Stimulated activated memory B cell treated with anti-CD40 and anti-IgM and Interleukin-4, amounts not matched to agents 10 μg/mL and 1 μg/mL and 100 μg/mL, for 72 hours (primary cell): ENCODE measurements at regions not wholly inside any gene's neighbourhood (a gene's known extent, or its start where the extent isn't known, plus 50 kb on each side); places are given as distances from the start of the nearest gene placed in this dataset.
"Not testable (repeated sequence)": the region's sequence is repeated elsewhere in the genome, so short reads cannot be mapped to it uniquely, and the experiment has no call there.

ENCODE experiments used
- ATAC-seq: fragments of 150-1000 bp; cut with Tn5 transposase; 2 replicates; pipeline ENCODE4 v1.10.0; 2021
- H3K27ac Mint-ChIP-seq: one replicate; pipeline ENCODE4 v1.8.0; 2022; ENCODE audit warnings: mild to moderate bottlenecking, mixed read lengths
- H3K27me3 Mint-ChIP-seq: one replicate; pipeline ENCODE4 v1.8.0; 2022; ENCODE audit warnings: mixed read lengths
- H3K36me3 Mint-ChIP-seq: one replicate; pipeline ENCODE4 v1.8.0; 2022; ENCODE audit warnings: mixed read lengths
- H3K4me1 Mint-ChIP-seq: one replicate; pipeline ENCODE4 v1.8.0; 2022; ENCODE audit warnings: mixed read lengths
- H3K4me3 Mint-ChIP-seq: one replicate; pipeline ENCODE4 v1.8.0; 2022; ENCODE audit warnings: mild to moderate bottlenecking, moderate library complexity, mixed read lengths
- H3K9me3 Mint-ChIP-seq: one replicate; pipeline ENCODE4 v1.8.0; 2022; ENCODE audit warnings: mixed read lengths

DNA sequence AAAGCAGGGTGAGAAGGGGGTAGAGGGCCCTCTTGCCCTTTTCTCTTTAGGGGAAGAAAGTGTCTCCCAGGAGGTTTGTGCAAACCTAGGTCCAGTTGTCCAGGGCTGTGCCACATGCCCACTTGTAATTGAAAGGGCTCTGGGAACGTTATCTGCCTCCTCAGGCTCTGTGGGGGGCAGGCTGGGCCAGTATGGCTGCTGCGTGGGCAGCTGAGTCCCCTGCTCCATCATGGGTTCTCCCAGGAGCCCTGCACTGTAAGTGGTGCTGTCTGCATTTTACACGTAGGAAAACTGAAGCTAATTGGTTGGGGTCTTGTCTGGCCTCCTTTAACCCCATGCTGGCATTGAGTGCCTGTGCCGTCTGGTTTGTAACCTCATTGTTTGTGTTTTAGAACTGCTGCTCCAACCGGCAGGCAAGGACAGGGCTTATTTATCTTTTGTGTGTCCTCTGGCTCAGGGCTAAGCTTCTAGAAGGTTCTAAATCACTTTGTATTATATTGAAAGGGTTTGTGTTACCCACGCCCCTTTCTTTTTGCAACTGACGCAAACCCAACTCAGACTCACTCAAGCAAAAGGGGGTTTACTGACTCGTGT, 117.7 kb upstream of the CIBAR2 start:
- no peaks in the 10 kb centered on the region for H3K36me3 Mint-ChIP-seq
- ATAC-seq = no peak
- peaks cover 9% of the 10 kb centered on the region for H3K9me3 Mint-ChIP-seq
- no peak overlapping the region for H3K27ac Mint-ChIP-seq
- H3K4me1 Mint-ChIP-seq = peaks cover 23% of the 10 kb centered on the region
- H3K27me3 Mint-ChIP-seq = peaks cover 54% of the 10 kb centered on the region
- no peak overlapping the region for H3K4me3 Mint-ChIP-seq

DNA sequence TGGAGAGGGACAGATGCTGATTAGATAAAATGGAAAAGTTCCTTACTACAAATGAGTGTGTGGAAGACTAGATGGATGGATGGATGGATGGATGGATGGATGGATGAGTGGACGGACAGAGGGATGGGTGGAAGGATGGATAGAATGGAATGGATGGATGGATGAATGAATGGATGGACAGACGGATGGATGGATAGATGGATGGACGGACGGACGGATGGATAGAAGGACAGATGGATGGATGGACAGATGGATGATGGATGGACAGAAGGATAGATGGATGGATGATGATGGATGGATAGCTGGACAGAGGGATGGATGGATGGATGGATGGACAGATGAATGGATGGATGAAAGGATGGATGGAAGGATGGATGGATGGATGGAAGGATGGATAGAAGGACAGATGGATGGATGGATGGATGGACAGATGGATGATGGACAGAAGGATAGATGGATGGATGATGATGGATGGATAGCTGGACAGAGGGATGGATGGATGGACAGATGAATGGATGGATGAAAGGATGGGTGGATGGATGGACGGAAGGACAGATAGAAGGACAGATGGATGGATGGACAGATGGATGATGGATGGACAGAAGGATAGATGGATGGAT, 118.6 kb upstream of the CIBAR2 start:
- ATAC-seq, H3K4me3 Mint-ChIP-seq, H3K9me3 Mint-ChIP-seq, H3K27ac Mint-ChIP-seq, H3K36me3 Mint-ChIP-seq: not testable (repeated sequence)
- Mint-ChIP-seq H3K4me1 (peaks cover 29% of the 10 kb centered on the region), H3K27me3 (peaks cover 56% of the 10 kb centered on the region)

DNA sequence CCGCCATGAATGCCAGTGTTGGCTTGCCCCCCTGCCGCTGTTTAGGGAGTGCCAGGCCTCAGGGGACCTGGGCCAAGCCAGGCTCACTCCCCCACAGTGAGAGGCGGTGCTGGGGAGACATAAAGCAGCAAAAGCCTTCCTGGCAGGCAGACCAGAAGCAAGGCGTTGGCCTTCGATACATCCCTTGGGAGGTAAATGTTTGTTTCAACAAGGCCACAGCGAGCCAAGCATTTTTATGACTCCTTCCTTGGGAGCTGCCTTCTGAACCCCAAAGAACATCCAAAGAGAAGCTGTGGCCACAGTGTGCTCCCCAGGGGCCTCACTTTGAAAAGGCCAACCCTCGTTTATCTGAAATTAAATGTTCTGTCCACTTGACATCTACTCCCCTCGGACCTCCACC, 119.7 kb upstream of the CIBAR2 start:
- no peak overlapping the region for H3K27ac Mint-ChIP-seq
- peaks cover 9% of the 10 kb centered on the region for H3K9me3 Mint-ChIP-seq
- no peak for ATAC-seq
- H3K4me1 Mint-ChIP-seq = peaks cover 27% of the 10 kb centered on the region
- no peak overlapping the region for H3K4me3 Mint-ChIP-seq
- no peaks in the 10 kb centered on the region for H3K36me3 Mint-ChIP-seq
- H3K27me3 Mint-ChIP-seq = peaks cover 67% of the 10 kb centered on the region

DNA sequence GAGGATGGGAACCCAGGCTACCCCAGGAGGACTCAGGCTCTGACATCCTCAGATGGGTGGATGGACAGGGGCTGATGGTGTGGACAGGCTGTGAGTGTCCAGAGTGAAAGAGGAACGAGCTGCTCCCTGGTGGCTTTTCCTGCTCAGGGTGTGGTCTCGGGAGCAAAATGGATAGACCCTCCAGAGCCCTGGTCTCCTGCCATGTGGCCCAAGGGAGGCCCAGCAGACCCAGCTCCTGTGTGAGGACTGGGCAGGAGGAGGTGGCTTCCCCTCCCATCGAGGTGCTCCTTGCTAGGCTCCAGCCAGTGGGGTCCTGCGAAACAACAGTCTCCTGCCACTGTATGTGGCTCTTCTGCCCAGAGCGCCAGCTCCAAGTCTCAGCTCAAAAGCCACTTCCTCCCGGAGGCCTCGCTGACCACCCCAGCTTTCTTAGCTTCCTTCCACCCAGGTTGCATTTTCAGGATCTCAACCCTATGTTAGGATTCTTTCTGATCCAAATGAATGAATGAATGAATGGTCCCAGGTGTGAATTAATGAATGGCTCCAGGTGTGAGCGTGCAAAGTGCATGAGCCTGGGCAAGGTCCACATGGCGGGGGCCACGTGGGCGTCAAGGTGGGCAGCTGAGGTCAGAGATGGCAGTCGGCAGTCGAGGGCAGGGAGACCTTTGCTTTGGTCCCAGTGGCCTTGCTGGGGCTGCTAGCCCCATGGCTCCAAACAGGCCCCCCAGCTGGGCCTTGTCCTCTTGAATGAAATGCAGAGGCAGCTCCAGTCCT, 120.3 kb upstream of the CIBAR2 start:
- H3K27ac Mint-ChIP-seq = no peak overlapping the region
- H3K4me1 Mint-ChIP-seq = peaks cover 21% of the 10 kb centered on the region
- H3K4me3 Mint-ChIP-seq = no peak overlapping the region

DNA sequence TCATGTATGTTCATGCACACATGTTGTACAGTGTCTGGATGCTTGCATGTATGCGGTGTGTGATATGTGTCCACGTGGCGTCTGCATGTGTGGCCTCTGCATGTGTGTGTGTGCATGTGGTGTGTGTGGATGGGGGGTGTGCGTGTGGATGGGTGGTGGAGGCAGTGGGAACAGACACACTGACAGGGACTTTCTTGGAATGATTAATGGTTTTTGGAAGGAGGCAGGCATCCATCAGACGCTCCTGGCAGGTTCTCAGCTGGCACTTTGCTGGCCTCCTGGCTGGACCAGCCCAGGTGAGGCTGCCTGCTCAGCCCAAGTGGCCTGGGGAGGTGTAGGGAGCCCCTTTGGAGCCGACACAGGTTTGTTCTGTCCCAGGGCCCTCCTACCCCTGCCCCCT, 121.2 kb upstream of the CIBAR2 start:
- H3K36me3 Mint-ChIP-seq = no peaks in the 10 kb centered on the region
- peaks cover 12% of the 10 kb centered on the region for H3K4me1 Mint-ChIP-seq
- no peak overlapping the region for H3K27ac Mint-ChIP-seq
- peaks cover 72% of the 10 kb centered on the region for H3K27me3 Mint-ChIP-seq
- no peak overlapping the region for H3K4me3 Mint-ChIP-seq
- H3K9me3 Mint-ChIP-seq = peaks cover 9% of the 10 kb centered on the region
- no peak for ATAC-seq

More for the DNA sequence above, 120.3 kb upstream of the CIBAR2 start:
- H3K9me3 Mint-ChIP-seq = peaks cover 9% of the 10 kb centered on the region
- peaks cover 70% of the 10 kb centered on the region for H3K27me3 Mint-ChIP-seq
- H3K36me3 Mint-ChIP-seq = no peaks in the 10 kb centered on the region
- ATAC-seq = no peak

DNA sequence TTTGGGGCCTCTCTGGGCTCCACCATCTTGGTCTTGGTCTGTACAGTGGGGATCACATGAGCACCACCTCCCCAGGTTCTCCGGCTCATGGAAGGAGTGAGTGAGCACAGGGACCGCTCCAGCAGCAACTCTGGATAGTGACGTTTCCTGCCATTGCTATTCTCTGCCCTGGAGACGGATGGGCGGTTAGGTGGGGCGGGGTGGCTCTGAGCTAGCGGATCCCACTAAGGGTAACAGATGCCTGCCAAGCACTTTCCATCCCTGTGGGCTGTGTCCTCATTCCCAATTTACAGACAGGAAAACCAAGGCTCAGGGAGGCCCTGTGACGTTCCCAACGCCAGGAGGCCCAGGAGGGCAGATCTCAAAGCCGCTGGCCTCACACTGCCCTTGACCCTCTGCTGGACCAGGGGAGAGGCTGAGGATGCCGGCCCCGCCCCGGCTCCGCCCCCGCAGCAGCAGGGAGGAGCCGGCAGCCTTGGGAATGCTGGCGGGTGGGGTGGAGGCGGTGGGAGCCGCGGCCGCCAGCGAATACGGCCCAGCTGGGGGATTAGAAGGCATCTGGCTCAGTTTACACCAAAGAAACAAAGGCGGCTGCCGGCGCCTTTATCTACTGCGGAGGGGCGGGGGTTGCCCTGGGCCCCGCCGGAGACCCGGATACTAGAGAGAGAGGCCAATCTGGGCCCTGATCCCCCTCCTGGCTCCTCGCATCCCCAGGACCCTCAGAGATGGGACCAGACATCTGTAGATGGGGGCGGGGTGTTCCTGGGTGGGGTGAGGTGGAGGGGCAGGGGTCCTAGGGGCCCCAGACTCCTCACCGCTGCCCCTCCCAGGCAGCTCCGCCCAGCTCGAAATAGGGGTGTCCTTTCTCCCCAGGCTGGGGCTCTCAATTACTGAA, 122.3 kb upstream of the CIBAR2 start:
- peaks cover 83% of the 10 kb centered on the region for H3K27me3 Mint-ChIP-seq
- peaks cover 9% of the 10 kb centered on the region for H3K9me3 Mint-ChIP-seq
- H3K36me3 Mint-ChIP-seq = no peaks in the 10 kb centered on the region
- H3K4me3 Mint-ChIP-seq = no peak overlapping the region
- H3K4me1 Mint-ChIP-seq = peaks cover 12% of the 10 kb centered on the region
- no peak for ATAC-seq
- no peak overlapping the region for H3K27ac Mint-ChIP-seq

DNA sequence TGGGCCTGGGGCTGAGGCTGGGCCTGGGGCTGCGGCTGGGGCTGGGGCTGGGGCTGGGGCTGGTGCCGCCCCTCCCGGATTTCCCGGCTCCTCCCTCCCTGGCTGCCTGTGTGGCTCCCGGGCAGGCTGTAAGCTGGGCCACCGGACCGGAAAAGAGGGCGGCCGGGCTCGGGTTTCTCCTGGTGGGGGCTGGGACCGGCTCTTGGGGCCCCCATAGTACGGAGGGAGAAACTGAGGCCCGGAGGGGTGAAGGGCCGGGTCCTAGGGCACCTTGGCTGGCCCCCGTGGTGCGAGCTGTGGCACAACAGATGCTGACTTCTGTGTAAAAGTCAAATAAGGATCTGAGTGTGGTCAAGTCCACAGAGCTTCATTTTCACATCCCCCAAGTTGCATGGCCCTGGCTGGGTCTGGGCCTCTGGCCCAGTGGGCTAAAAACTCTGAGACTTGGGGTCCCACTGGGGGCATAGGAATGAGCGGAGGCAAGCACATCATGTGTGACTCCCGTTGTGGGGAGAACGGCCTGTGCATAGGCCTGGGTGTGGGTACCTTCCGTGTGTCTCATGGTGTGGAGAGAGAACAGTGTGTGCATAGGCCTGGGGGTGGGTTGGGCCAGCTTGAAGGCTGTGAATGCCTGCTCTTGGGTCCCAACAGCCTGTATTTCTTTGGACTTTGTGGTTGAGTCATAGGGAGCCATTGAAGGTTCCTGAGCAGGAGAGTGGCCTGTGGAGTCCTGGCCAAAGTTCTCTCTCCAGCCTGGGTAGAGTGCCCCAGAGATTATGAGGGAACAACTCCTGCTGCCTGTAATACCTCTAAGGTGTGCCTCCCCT, 123.9 kb upstream of the CIBAR2 start:
- no peak overlapping the region for H3K4me3 Mint-ChIP-seq
- ATAC-seq = peak; percentile 51

DNA sequence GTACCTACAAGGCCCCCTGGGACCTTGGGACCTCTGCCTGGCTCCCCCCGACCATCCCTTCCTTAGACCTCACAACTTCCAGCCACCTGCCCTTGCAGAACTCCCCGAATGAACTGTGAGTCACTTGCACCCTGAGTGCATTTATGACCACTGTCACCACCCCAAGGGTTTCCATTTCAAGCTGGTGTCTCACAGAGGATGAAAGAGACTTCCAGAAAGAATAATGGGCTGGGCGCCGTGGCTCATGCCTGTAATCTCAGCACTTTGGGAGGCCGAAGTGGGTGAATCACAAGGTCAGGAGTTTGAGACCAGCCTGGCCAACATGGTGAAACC, 124.5 kb upstream of the CIBAR2 start:
- Mint-ChIP-seq H3K9me3 (no peaks in the 10 kb centered on the region), H3K4me1 (peaks cover 12% of the 10 kb centered on the region), H3K36me3 (no peaks in the 10 kb centered on the region), H3K27ac (no peak overlapping the region), H3K27me3 (peaks cover 84% of the 10 kb centered on the region), H3K4me3 (no peak overlapping the region)
- ATAC-seq = no peak

More for the DNA sequence above, 123.9 kb upstream of the CIBAR2 start:
- peaks cover 2% of the 10 kb centered on the region for H3K9me3 Mint-ChIP-seq
- H3K4me1 Mint-ChIP-seq = peaks cover 12% of the 10 kb centered on the region
- H3K36me3 Mint-ChIP-seq = no peaks in the 10 kb centered on the region
- no peak overlapping the region for H3K27ac Mint-ChIP-seq
- H3K27me3 Mint-ChIP-seq = peaks cover 87% of the 10 kb centered on the region

DNA sequence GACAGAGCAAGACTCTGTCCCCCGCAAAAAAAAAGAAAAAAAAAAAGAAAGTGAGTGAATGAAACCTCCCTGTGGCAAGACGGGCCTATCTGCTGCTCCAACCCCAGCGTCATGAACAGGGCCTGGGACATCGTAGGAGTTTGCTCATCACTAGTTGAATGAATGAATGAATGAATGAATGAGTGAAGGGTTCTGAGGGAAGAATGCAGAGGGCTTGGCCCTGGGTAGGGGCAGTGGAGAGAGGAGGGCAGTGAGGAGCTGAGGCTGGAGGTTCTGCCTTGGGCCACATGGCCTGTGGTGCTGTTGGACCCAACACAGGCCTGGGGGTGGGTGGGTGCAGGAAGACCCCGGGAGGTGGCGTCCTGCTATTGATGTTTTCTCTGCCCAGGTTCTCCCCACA, 125.5 kb upstream of the CIBAR2 start:
- no peak overlapping the region for H3K4me3 Mint-ChIP-seq
- peaks cover 12% of the 10 kb centered on the region for H3K4me1 Mint-ChIP-seq
- no peaks in the 10 kb centered on the region for H3K9me3 Mint-ChIP-seq
- H3K27ac Mint-ChIP-seq = no peak overlapping the region
- peaks cover 87% of the 10 kb centered on the region for H3K27me3 Mint-ChIP-seq
- no peaks in the 10 kb centered on the region for H3K36me3 Mint-ChIP-seq
- ATAC-seq = no peak

DNA sequence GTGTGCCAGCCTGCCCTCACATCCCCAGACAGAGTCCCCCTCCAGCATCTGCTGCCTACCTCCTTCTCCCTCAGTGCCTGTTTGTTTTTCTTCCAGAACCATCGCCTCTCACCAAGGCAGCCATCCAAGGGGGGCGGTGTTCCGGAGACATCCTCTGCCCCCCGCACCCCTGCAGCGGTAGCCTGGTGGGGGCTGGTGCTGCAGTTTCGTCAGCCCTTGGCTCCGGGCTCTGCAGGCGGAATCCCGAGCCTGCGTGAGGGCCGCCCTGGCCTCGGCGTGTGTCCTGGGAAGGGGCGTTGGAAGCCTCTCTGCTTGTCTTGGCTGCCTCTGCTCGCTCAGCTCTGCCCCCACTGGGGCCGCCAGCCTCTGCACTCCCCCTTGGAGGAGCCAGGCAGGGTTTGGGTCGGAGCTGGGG, 126.0 kb upstream of the CIBAR2 start:
- Mint-ChIP-seq H3K9me3 (no peaks in the 10 kb centered on the region), H3K36me3 (no peaks in the 10 kb centered on the region), H3K27me3 (peaks cover 84% of the 10 kb centered on the region), H3K27ac (no peak overlapping the region), H3K4me3 (no peak overlapping the region), H3K4me1 (peaks cover 12% of the 10 kb centered on the region)
- ATAC-seq = no peak

DNA sequence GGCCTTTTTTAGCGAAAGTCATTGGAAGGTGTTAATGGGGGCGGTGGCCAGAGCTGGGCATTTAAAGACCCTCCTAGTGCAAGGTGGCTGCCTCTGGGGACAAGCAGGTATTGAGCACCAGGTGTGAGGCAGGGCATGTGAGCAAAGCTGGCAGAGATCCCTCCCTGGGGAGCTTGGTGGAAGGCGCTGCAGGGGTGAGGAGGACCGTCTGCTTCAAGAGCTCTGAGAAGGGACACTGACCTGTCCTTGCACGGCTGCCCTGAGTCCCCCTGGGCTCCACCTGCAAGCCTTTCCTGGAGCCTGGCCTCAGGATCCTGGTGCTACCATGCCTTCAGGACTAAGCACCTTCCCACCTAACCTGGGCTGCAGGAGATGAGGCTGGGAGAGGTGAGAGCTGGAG, 127.0 kb upstream of the CIBAR2 start:
- Mint-ChIP-seq H3K4me1 (peaks cover 12% of the 10 kb centered on the region), H3K36me3 (no peaks in the 10 kb centered on the region), H3K4me3 (no peak overlapping the region), H3K27ac (no peak overlapping the region), H3K9me3 (no peaks in the 10 kb centered on the region), H3K27me3 (peaks cover 84% of the 10 kb centered on the region)
- no peak for ATAC-seq

DNA sequence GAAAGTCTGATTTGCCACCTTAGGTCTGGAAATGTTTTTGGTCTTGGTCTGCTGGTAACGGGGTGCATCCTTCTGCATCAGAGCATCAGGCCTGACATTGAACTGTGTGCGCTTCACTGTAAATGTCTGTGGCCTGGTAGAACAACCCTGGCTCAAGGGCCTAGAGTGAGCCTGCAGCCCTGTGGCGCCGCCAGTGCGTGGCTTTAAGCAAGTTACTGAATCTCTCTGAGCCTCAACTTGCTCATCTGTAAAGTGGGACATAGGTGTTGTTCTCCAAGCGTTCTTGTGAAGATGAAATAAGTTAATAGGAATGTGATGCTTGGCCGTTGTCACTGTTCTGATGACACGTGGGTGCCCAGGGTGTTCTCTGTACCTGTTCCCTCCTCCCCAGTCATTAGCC, 127.6 kb upstream of the CIBAR2 start:
- no peak for ATAC-seq
- no peak overlapping the region for H3K27ac Mint-ChIP-seq
- H3K4me3 Mint-ChIP-seq = no peak overlapping the region

DNA sequence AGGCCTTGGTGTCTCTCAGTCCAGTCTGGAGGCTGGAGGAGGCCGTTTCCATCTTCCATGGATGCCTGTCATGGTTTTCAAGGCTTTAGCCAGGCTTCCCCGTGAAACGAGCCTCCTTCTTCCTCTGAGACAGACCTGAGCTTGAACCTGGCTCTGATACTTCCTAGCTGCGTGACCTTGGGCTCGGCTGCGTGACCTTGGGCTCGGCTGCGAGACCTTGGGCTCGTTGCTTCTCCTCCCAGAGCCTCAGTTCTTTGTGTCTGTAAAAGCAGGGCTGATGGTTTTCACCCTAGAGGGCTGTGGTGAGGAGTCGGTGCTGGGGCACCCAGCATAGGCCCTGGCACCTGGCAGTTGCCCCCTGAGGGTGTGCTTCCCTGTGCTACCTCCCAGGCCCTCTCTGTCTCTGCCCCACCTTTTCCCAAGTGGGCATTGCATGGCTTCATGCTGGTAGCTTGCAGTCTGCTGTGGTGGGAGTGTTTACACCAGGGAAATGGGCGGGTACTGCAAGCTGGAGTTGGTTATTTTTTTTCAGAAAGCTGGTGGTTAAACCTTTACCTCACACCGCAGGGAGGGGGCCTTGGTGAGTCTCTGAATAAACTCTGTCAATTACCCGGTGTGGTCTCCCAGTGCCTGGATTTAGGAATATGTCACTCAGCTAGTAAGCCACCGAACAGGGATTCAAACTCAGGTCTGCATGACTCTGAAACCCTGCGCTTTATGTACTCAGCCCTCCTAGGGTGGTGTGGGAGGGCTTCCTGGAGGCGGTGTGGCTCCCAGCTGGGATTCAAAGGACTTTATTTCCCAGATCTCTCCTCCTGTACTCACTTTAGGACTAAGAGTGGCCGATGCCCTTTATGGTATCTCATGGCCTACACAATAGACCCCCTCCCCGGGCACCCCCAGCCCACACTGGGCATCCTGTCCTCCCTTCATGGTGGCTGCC, 129.0 kb upstream of the CIBAR2 start:
- peaks cover 76% of the 10 kb centered on the region for H3K27me3 Mint-ChIP-seq
- H3K36me3 Mint-ChIP-seq = no peaks in the 10 kb centered on the region
- H3K27ac Mint-ChIP-seq = no peak overlapping the region

More for the DNA sequence above, 127.6 kb upstream of the CIBAR2 start:
- peaks cover 77% of the 10 kb centered on the region for H3K27me3 Mint-ChIP-seq
- H3K36me3 Mint-ChIP-seq = no peaks in the 10 kb centered on the region
- H3K4me1 Mint-ChIP-seq = peaks cover 12% of the 10 kb centered on the region
- H3K9me3 Mint-ChIP-seq = no peaks in the 10 kb centered on the region

DNA sequence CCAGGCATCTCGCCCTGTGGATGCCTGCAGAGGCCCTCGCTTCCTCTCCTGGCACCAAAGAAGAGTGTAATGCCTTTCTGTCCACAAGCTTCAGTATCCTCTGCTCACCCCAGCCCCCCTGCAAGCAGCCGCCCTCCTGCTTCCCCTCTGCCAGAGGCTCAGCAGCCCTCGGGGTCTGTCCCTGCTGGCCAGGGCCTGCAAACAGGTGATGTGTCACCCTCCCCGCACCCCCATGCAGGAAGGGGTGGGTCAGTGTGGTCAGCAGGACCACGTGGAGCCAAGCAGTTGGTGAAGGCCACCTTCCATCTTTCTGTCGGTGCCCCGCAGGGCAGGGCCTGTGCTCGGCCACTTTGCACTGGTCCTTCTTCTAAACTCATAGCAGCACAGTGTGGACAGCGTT, 129.9 kb upstream of the CIBAR2 start:
- Mint-ChIP-seq H3K27me3 (peaks cover 73% of the 10 kb centered on the region), H3K4me3 (no peak overlapping the region), H3K9me3 (no peaks in the 10 kb centered on the region), H3K27ac (no peak overlapping the region), H3K4me1 (peaks cover 7% of the 10 kb centered on the region), H3K36me3 (no peaks in the 10 kb centered on the region)
- no peak for ATAC-seq

More for the DNA sequence above, 129.0 kb upstream of the CIBAR2 start:
- no peak for ATAC-seq
- Mint-ChIP-seq H3K9me3 (no peaks in the 10 kb centered on the region), H3K4me3 (no peak overlapping the region), H3K4me1 (peaks cover 10% of the 10 kb centered on the region)
